Stomach (tissue), 8 donors: ENCODE measurements at regions not wholly inside any gene's neighbourhood (a gene's known extent, or its start where the extent isn't known, plus 50 kb on each side); places are given as distances from the start of the nearest gene placed in this dataset.

Experiments
- DNase-seq, 2 donors: peaks; one replicate each; pipeline versions ENCODE4 v3.0.0 to v3.0.0-alpha.2; 2013 to 2019
- H3K27ac ChIP-seq, 5 donors: fragments of 200-600 bp in 4 of 5; sonication (generic) in 4 of 5; one replicate each; pipeline ENCODE4 v1.5.1; 2013 to 2019; ENCODE audit warnings: mild to moderate bottlenecking in 1 of 5, moderate library complexity in 1 of 5
- H3K27me3 ChIP-seq, 3 donors: fragments of 200-600 bp; sonication (generic); one replicate each; pipeline ENCODE4 v1.5.1; 2017 to 2019; ENCODE audit warnings: mixed run types in 1 of 3
- H3K36me3 ChIP-seq, 4 donors: fragments of 200-600 bp; sonication (generic); 1 replicate in 3 of 4; 2 replicates in 1 of 4; pipeline ENCODE4 v1.5.1; 2016 to 2019
- H3K4me1 ChIP-seq, 4 donors: fragments of 200-600 bp; sonication (generic); one replicate each; pipeline ENCODE4 v1.5.1; 2016 to 2019
- H3K4me3 ChIP-seq, 4 donors: fragments of 200-600 bp; sonication (generic) in 3 of 4; one replicate each; pipeline ENCODE4 v1.5.1; 2016 to 2019; ENCODE audit warnings: mild to moderate bottlenecking in 1 of 4
- H3K9me3 ChIP-seq, 4 donors: fragments of 200-600 bp; sonication (generic); one replicate each; pipeline ENCODE4 v1.5.1; 2016 to 2019
- CTCF ChIP-seq, 7 experiments: fragments of 450-650 bp in 4 of 7; fragments of 200-600 bp in 3 of 7; sonication (generic) in 3 of 7; IDR thresholded peaks; one replicate each; pipeline ENCODE4 v1.5.1; 2016 to 2019; ENCODE audit warnings: antibody characterized with exemption in 7 of 7, control low read depth in 2 of 7, mild to moderate bottlenecking in 1 of 7
- EP300 ChIP-seq: sonication (generic); formaldehyde crosslinking; IDR thresholded peaks from one replicate; pipeline ENCODE4 v1.6.1; 2017; ENCODE audit warnings: antibody characterized with exemption
- POLR2A ChIP-seq, 4 donors: fragments of 450-650 bp; IDR thresholded peaks; one replicate each; pipeline ENCODE4 v1.6.1; 2016; ENCODE audit warnings: antibody characterized with exemption in 4 of 4, control low read depth in 2 of 4, mild to moderate bottlenecking in 1 of 4, moderate library complexity in 1 of 4
- POLR2AphosphoS5 ChIP-seq, 3 donors: sonication (generic); formaldehyde crosslinking; IDR thresholded peaks; one replicate each; pipeline ENCODE4 v1.6.1; 2016; ENCODE audit warnings: antibody characterized with exemption in 3 of 3
- WGBS, 5 donors: extraction: QIAGEN DNeasy Blood & Tissue Kit in 3 of 5; methylation state at CpG; one replicate each; pipeline versions ENCODE4 v1.1.5 to v1.1.7; 2013 to 2018; 5-methylcytosine and 5-hydroxymethylcytosine counted together
- intact Hi-C: fragments of 100-400 bp; cut with DNase I; formaldehyde crosslinking; loops from one replicate; pipeline ENCODE4 v1.15.1; 2023; ENCODE audit warnings: low total_unique reads
- donor health status: healthy with polysubstance abuse.
- donor health status: Bipolar disorder and iron deficiency.
- donor health status: healthy.

GRCh38 chr5:135641734-135642487 lies 63.1 kb upstream of the CXCL14 start:
- DNase-seq, result no peak
- no peaks in the 10 kb centered on the region for H3K4me1 ChIP-seq
- H3K27me3 ChIP-seq, result peaks cover 0 to 5% (median 0%) of the 10 kb centered on the region in 3 donors
- no peaks in the 10 kb centered on the region for H3K9me3 ChIP-seq
- TF ChIP-seq EP300 (no peak), CTCF (IDR thresholded peaks at IDR 0.05) (no peak), POLR2AphosphoS5 (IDR thresholded peaks at IDR 0.05) (no peak), POLR2A (IDR thresholded peaks at IDR 0.05) (no peak)
- no peaks in the 10 kb centered on the region for H3K36me3 ChIP-seq
- H3K27ac ChIP-seq, result no peak overlapping the region
- no peak overlapping the region for H3K4me3 ChIP-seq
- WGBS, 5 donors, result 52 to 82% (median 76%) methylated on average over 3 of the region's 3 CpGs
- intact Hi-C loops, result no loop called here

GRCh38 chr5:135641319-135641718 lies 62.5 kb upstream of the CXCL14 start:
- H3K27me3 ChIP-seq, result peaks cover 0 to 5% (median 0%) of the 10 kb centered on the region in 3 donors
- H3K27ac ChIP-seq, result no peak overlapping the region
- DNase-seq, result no peak
- TF ChIP-seq CTCF (IDR thresholded peaks at IDR 0.05) (no peak), POLR2A (IDR thresholded peaks at IDR 0.05) (no peak), POLR2AphosphoS5 (IDR thresholded peaks at IDR 0.05) (no peak), EP300 (no peak)
- WGBS, 5 donors, result 26 to 57% (median 43%) methylated on average over 1 of the region's 1 CpG
- intact Hi-C loops, result no loop called here
- H3K36me3 ChIP-seq, result no peaks in the 10 kb centered on the region
- H3K9me3 ChIP-seq, result no peaks in the 10 kb centered on the region
- H3K4me1 ChIP-seq, result no peaks in the 10 kb centered on the region
- no peak overlapping the region for H3K4me3 ChIP-seq

- TF ChIP-seq POLR2A (IDR thresholded peaks at IDR 0.05) (no peak), CTCF (IDR thresholded peaks at IDR 0.05) (no peak), EP300 (no peak), POLR2AphosphoS5 (IDR thresholded peaks at IDR 0.05) (no peak)
- H3K27me3 ChIP-seq, result peaks cover 0 to 13% (median 0%) of the 10 kb centered on the region in 3 donors
- intact Hi-C loops, result no loop called here
- H3K4me1 ChIP-seq, result no peaks in the 10 kb centered on the region
- H3K27ac ChIP-seq, result no peak overlapping the region
- 52 to 76% (median 62%) methylated on average over 5 of the region's 5 CpGs for WGBS, 5 donors
- no peak overlapping the region for H3K4me3 ChIP-seq
- no peak for DNase-seq
- no peaks in the 10 kb centered on the region for H3K9me3 ChIP-seq
- H3K36me3 ChIP-seq, result no peaks in the 10 kb centered on the region
These were observed 56.7 kb upstream of the CXCL14 start for GRCh38 chr5:135635451-135635850.

GRCh38 chr5:135632798-135633197 lies 54.0 kb upstream of the CXCL14 start:
- TF ChIP-seq POLR2AphosphoS5 (IDR thresholded peaks at IDR 0.05) (no peak), EP300 (no peak), CTCF (IDR thresholded peaks at IDR 0.05) (no peak), POLR2A (IDR thresholded peaks at IDR 0.05) (no peak)
- WGBS, 5 donors, result 68 to 77% (median 71%) methylated on average over 5 of the region's 5 CpGs
- no peak for DNase-seq
- H3K9me3 ChIP-seq, result no peaks in the 10 kb centered on the region
- no peaks in the 10 kb centered on the region for H3K4me1 ChIP-seq
- no peak overlapping the region for H3K4me3 ChIP-seq
- no peak overlapping the region for H3K27ac ChIP-seq
- peaks cover 0 to 8% (median 0%) of the 10 kb centered on the region in 3 donors for H3K27me3 ChIP-seq
- H3K36me3 ChIP-seq, result no peaks in the 10 kb centered on the region
- intact Hi-C loops, result no loop called here
